ENCODE measurements at regions not wholly inside any gene's neighbourhood (a gene's known extent, or its start where the extent isn't known, plus 50 kb on each side); places are given as distances from the start of the nearest gene placed in this dataset.
A peak's percentile ranks its signal among the peaks of the same experiment; 100 is the strongest.

DNA sequence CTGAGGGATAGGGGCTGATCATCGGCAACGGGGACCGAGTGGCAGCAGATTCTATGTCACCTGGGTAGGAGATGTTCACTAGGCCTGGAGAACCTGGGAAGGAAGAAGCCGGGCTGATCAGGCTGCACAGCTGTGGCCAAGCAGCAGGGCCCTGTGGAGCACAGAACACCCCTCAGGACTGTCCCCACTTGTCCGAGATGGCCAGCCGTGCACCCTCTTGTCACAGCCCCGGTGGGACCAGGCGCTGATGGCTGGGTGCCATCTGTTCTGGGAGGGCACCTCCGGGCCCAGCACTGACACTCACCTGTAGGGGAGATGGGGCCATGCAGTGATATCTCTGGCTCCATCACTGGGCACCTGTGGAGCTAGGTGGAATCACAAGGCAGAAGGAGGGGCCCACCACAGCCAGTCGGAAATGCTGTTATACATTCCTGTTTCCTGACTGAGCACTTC, 217.9 kb upstream of the RAB6C start:
- TF ChIP-seq CTCF (IDR thresholded peaks at IDR 0.05; ENCODE audit: insufficient read depth in 1 of 2, low read depth in 1 of 2, low read length in 1 of 2, severe bottlenecking in 1 of 2, unreplicated experiment in 1 of 2): no peak
- peaks cover 3% of the 10 kb centered on the region for H3K27me3 Mint-ChIP-seq (ENCODE audit: insufficient read depth, unreplicated experiment)
- no peaks in the 10 kb centered on the region for H3K9me3 Mint-ChIP-seq (ENCODE audit: unreplicated experiment)
- Histone ChIP-seq H3K27me3 (replicated peaks; ENCODE audit: control insufficient read depth, insufficient read depth, low read length) (no peaks in the 10 kb centered on the region), H3K4me1 (no peaks in the 10 kb centered on the region), H3K9me3 (no peaks in the 10 kb centered on the region), H3K36me3 (ENCODE audit: control insufficient read depth, insufficient read depth, low read length) (no peaks in the 10 kb centered on the region), H3K4me3 (ENCODE audit: low read depth, low read length) (no peak overlapping the region)
- H3K27ac Mint-ChIP-seq (ENCODE audit: unreplicated experiment): no peak overlapping the region
- H3K4me1 Mint-ChIP-seq (ENCODE audit: low read depth, unreplicated experiment): no peaks in the 10 kb centered on the region
- intact Hi-C loops (cut with micrococcal nuclease; ENCODE audit: unreplicated experiment): no loop called here
- POLR2A ChIA-PET: no interaction called here
- CTCF ChIA-PET: no interaction called here
- no peak overlapping the region for H3K4me3 Mint-ChIP-seq (ENCODE audit: unreplicated experiment)
- BruUV-seq (replicated peaks): no TSS peak
- H3K36me3 Mint-ChIP-seq (ENCODE audit: insufficient read depth, unreplicated experiment): no peaks in the 10 kb centered on the region
- DNase-seq: no peak

- Histone ChIP-seq H3K4me3 (ENCODE audit: low read depth, low read length) (no peak overlapping the region), H3K4me1 (no peaks in the 10 kb centered on the region), H3K36me3 (ENCODE audit: control insufficient read depth, insufficient read depth, low read length) (no peaks in the 10 kb centered on the region), H3K27me3 (replicated peaks; ENCODE audit: control insufficient read depth, insufficient read depth, low read length) (no peaks in the 10 kb centered on the region), H3K9me3 (no peaks in the 10 kb centered on the region)
- DNase-seq: peak in 1 of 2 experiments; percentile 15
- no peak overlapping the region for H3K4me3 Mint-ChIP-seq (ENCODE audit: unreplicated experiment)
- POLR2A ChIA-PET: no interaction called here
- H3K27me3 Mint-ChIP-seq (ENCODE audit: insufficient read depth, unreplicated experiment): peaks cover 8% of the 10 kb centered on the region
- intact Hi-C loops (cut with micrococcal nuclease; ENCODE audit: unreplicated experiment): no loop called here
- no peak overlapping the region for H3K27ac Mint-ChIP-seq (ENCODE audit: unreplicated experiment)
- no TSS peak for BruUV-seq (replicated peaks)
- CTCF ChIA-PET: interaction anchor here (0.7 kb wide), 1 partner anchor 399 kb away, joined by 3 read pairs; no protein-coding TSS in a partner anchor
- H3K4me1 Mint-ChIP-seq (ENCODE audit: low read depth, unreplicated experiment): no peaks in the 10 kb centered on the region
- TF ChIP-seq CTCF (IDR thresholded peaks at IDR 0.05; ENCODE audit: insufficient read depth in 1 of 2, low read depth in 1 of 2, low read length in 1 of 2, severe bottlenecking in 1 of 2, unreplicated experiment in 1 of 2): no peak
- H3K36me3 Mint-ChIP-seq (ENCODE audit: insufficient read depth, unreplicated experiment): no peaks in the 10 kb centered on the region
- H3K9me3 Mint-ChIP-seq (ENCODE audit: unreplicated experiment): no peaks in the 10 kb centered on the region
These were observed 216.9 kb upstream of the RAB6C start for GRCh38 chr2:129762386-129763189.

DNA sequence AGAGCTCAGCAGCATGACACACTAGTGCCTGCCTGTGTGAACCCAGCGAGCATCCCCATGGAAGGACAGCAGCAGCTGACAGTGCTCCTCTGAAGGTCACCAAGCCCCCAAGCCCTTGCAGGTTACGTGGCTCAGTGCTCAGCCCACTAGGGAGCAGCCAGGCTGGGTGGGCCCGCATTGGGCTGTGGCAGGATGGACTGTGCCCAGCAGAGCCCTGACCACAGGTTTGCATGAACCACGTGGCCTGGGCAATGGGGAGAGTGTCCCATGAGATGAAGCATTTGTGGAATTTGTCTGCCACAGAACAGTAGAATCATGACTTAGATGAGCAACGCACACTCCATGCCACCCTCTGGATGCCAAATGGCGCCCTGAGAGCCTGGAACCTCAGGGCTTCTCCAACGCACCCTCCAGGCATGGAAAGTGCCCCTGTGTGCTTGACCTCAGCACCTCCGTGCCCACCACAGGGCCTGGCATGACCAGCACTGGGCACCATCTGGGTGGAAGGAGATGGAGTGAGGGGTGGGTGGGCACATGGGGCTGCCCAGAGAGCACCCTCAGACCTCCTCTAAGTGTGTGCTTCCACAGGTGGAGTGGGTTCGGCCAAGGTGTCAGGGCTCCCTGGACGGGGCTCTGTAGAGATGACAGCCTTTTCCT, 216.1 kb upstream of the RAB6C start:
- no peak for TF ChIP-seq CTCF (IDR thresholded peaks at IDR 0.05; ENCODE audit: insufficient read depth in 1 of 2, low read depth in 1 of 2, low read length in 1 of 2, severe bottlenecking in 1 of 2, unreplicated experiment in 1 of 2)
- Mint-ChIP-seq H3K9me3 (ENCODE audit: unreplicated experiment) (no peaks in the 10 kb centered on the region), H3K4me1 (ENCODE audit: low read depth, unreplicated experiment) (no peaks in the 10 kb centered on the region), H3K27me3 (ENCODE audit: insufficient read depth, unreplicated experiment) (peaks cover 10% of the 10 kb centered on the region), H3K36me3 (ENCODE audit: insufficient read depth, unreplicated experiment) (no peaks in the 10 kb centered on the region), H3K4me3 (ENCODE audit: unreplicated experiment) (no peak overlapping the region), H3K27ac (ENCODE audit: unreplicated experiment) (no peak overlapping the region)
- CTCF ChIA-PET: no interaction called here
- no TSS peak for BruUV-seq (replicated peaks)
- H3K9me3 ChIP-seq: no peaks in the 10 kb centered on the region
- H3K36me3 ChIP-seq (ENCODE audit: control insufficient read depth, insufficient read depth, low read length): no peaks in the 10 kb centered on the region
- intact Hi-C loops (cut with micrococcal nuclease; ENCODE audit: unreplicated experiment): no loop called here
- H3K4me1 ChIP-seq: no peaks in the 10 kb centered on the region
- H3K4me3 ChIP-seq (ENCODE audit: low read depth, low read length): no peak overlapping the region
- POLR2A ChIA-PET: no interaction called here
- no peak for DNase-seq
- H3K27me3 ChIP-seq (replicated peaks; ENCODE audit: control insufficient read depth, insufficient read depth, low read length): no peaks in the 10 kb centered on the region

Data from Caco-2 (cell line).